ENCODE measurements at regions not wholly inside any gene's neighbourhood (a gene's known extent, or its start where the extent isn't known, plus 50 kb on each side); places are given as distances from the start of the nearest gene placed in this dataset.

DNA sequence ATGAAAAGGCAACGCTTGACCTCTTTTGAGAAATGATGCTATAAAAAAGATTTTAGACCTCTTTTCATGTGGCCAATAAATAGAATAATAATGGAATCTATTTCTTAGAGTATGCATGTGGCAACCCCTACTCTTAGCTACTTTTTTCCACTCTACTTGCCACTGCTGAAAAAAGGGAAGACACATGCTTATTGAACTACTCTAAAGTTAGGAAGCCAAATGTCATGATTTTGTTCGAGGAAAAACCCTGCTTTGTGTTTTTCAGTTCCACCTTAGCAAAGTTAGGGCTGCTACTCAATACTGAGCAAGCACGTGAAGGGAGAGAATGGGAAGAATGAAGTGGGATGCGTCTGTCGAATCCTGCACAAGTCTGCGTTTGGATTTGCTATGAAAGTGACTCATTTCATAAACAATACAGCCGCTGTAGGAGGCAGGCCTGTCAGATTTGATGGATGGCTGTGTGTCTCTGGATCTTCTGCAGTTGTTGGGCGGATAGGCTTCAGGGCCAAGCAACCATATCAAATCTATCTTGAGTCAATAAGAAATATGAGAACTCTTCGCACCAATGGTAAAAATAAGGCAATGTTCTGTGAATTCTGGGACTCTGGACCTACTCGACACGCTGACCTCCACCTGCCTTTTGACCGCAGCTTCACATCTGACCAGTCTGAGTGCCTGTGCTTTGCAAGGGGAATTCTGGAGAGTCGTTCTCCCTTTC lies 333.6 kb downstream of the PIK3R1 start (continued):
- TF ChIP-seq ZFP69B (tag by site-specific recombination; IDR thresholded peaks at IDR 0.05) (peak; percentile 52; the same call in 1 of the 2 replicates), INSM2 (tag by site-specific recombination; IDR thresholded peaks at IDR 0.05) (peak; percentile 48; the same call in 1 of the 2 replicates), ZNF335 (tag by site-specific recombination; conservative IDR thresholded peaks at IDR 0.05) (peak; percentile 16; the same call in 1 of the 2 replicates), MEIS1 (CRISPR knock-in tag; IDR thresholded peaks at IDR 0.05; ENCODE audit: borderline replicate concordance) (peak; percentile 99), ZEB2 (tag by site-specific recombination; IDR thresholded peaks at IDR 0.05) (peak; percentile 90), GFI1B (tag by site-specific recombination; IDR thresholded peaks at IDR 0.05) (peak; percentile 63), ZNF843 (tag by site-specific recombination; IDR thresholded peaks at IDR 0.05) (peak; percentile 68; the same call in 1 of the 2 replicates), TSHZ1 (tag by site-specific recombination; IDR thresholded peaks at IDR 0.05; ENCODE audit: borderline replicate concordance) (peak; percentile 91; the same call in 1 of the 2 replicates), ZBTB17 (tag by site-specific recombination; IDR thresholded peaks at IDR 0.05) (peak; percentile 48; the same call in 1 of the 2 replicates), ZNF184 (tag by site-specific recombination; IDR thresholded peaks at IDR 0.05) (peak; percentile 79), FEZF1 (tag by site-specific recombination; IDR thresholded peaks at IDR 0.05) (peak; percentile 21; the same call in 1 of the 2 replicates), ZNF76 (tag by site-specific recombination; IDR thresholded peaks at IDR 0.05; ENCODE audit: borderline replicate concordance, low read depth) (no peak), SETDB1 (IDR thresholded peaks at IDR 0.05; ENCODE audit: insufficient read length, low read length) (peak; percentile 37), AEBP2 (tag by site-specific recombination; IDR thresholded peaks at IDR 0.05; ENCODE audit: borderline replicate concordance) (no peak), KLF17 (tag by site-specific recombination; IDR thresholded peaks at IDR 0.05) (peak; percentile 62; the same call in 1 of the 2 replicates)

GRCh38 chr5:68550015-68550414 lies 334.5 kb downstream of the PIK3R1 start:
- POLR2A ChIA-PET = no interaction called here
- H3K9me3 ChIP-seq (ENCODE audit: control insufficient read depth, insufficient read depth, low read depth, low read length) = no peaks in the 10 kb centered on the region
- CTCF ChIA-PET = interaction anchor here (1.5 kb wide), 1 partner anchor 12 kb away, joined by 3 read pairs; no protein-coding TSS in a partner anchor
- TF ChIP-seq ZNF157 (tag by site-specific recombination; IDR thresholded peaks at IDR 0.05) (no peak), ZFP37 (tag by site-specific recombination; IDR thresholded peaks at IDR 0.05) (no peak), ZBTB10 (tag by site-specific recombination; IDR thresholded peaks at IDR 0.05) (no peak), ZSCAN30 (tag by site-specific recombination; IDR thresholded peaks at IDR 0.05) (no peak), ZNF362 (tag by site-specific recombination; IDR thresholded peaks at IDR 0.05) (no peak)
- TF ChIP-seq, protein P1, sequence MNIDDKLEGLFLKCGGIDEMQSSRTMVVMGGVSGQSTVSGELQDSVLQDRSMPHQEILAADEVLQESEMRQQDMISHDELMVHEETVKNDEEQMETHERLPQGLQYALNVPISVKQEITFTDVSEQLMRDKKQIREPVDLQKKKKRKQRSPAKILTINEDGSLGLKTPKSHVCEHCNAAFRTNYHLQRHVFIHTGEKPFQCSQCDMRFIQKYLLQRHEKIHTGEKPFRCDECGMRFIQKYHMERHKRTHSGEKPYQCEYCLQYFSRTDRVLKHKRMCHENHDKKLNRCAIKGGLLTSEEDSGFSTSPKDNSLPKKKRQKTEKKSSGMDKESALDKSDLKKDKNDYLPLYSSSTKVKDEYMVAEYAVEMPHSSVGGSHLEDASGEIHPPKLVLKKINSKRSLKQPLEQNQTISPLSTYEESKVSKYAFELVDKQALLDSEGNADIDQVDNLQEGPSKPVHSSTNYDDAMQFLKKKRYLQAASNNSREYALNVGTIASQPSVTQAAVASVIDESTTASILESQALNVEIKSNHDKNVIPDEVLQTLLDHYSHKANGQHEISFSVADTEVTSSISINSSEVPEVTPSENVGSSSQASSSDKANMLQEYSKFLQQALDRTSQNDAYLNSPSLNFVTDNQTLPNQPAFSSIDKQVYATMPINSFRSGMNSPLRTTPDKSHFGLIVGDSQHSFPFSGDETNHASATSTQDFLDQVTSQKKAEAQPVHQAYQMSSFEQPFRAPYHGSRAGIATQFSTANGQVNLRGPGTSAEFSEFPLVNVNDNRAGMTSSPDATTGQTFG (tag by site-specific recombination; IDR thresholded peaks at IDR 0.05; ENCODE audit: borderline replicate concordance) = no peak
- H3K27ac ChIP-seq (ENCODE audit: extremely low read depth, low read depth, low read length) = no peak overlapping the region
- H3K4me1 ChIP-seq (ENCODE audit: control insufficient read depth, insufficient read depth, low read length) = peaks cover 18% of the 10 kb centered on the region
- no peaks in the 10 kb centered on the region for H3K36me3 ChIP-seq (ENCODE audit: control insufficient read depth in 2 of 2, insufficient read depth in 1 of 2, low read length in 2 of 2)
- H3K4me3 ChIP-seq (ENCODE audit: low read depth, low read length) = no peak overlapping the region
